SK-N-SH (cell line): ENCODE measurements at regions not wholly inside any gene's neighbourhood (a gene's known extent, or its start where the extent isn't known, plus 50 kb on each side); places are given as distances from the start of the nearest gene placed in this dataset.

Source experiments
- CTCF ChIP-seq: fragments of 200-600 bp; sonication (generic); IDR thresholded peaks from 2 replicates; pipeline ENCODE4 v1.6.1; 2017; ENCODE audit warnings: antibody characterized with exemption, mild to moderate bottlenecking, moderate library complexity
- EP300 ChIP-seq, 2 experiments: IDR thresholded peaks; 2 replicates each; pipeline versions ENCODE4 v1.4.0 to v1.6.1; 2012; ENCODE audit warnings: borderline replicate concordance in 1 of 2, low read depth in 1 of 2, low read length in 1 of 2
- EZH2phosphoT487 ChIP-seq: fragments of 200-600 bp; sonication (generic); IDR thresholded peaks from 2 replicates; pipeline ENCODE4 v1.6.1; 2017; ENCODE audit warnings: low read depth, mixed run types, mild to moderate bottlenecking, antibody characterized with exemption, moderate library complexity, borderline replicate concordance
- MXI1 ChIP-seq: IDR thresholded peaks from 2 replicates; pipeline ENCODE4 v1.6.1; 2012; ENCODE audit warnings: mild to moderate bottlenecking, low read depth, low read length, improper control_type of control experiment
- POLR2AphosphoS5 ChIP-seq: IDR thresholded peaks from 2 replicates; pipeline ENCODE4 v1.6.1; 2012; ENCODE audit warnings: low read depth, low read length
- RCOR1 ChIP-seq: fragments of 150-350 bp; IDR thresholded peaks from 2 replicates; pipeline ENCODE4 v1.6.1; 2017; ENCODE audit warnings: antibody characterized with exemption, low read length
- REST ChIP-seq: IDR thresholded peaks from 2 replicates; pipeline ENCODE4 v1.6.1; 2012; ENCODE audit warnings: mild to moderate bottlenecking, low read depth, low read length, moderate library complexity
- RXRA ChIP-seq: IDR thresholded peaks from 2 replicates; pipeline ENCODE4 v1.4.0; 2012; ENCODE audit warnings: low read depth, mild to moderate bottlenecking, borderline replicate concordance
- SIN3A ChIP-seq: IDR thresholded peaks from 2 replicates; pipeline ENCODE4 v1.6.1; 2012; ENCODE audit warnings: low read depth, mild to moderate bottlenecking, low read length, moderate library complexity, borderline replicate concordance
- TCF12 ChIP-seq: IDR thresholded peaks from 2 replicates; pipeline ENCODE4 v1.4.0; 2012
- TEAD4 ChIP-seq: IDR thresholded peaks from 2 replicates; pipeline ENCODE4 v1.4.0; 2012; ENCODE audit warnings: mild to moderate bottlenecking, borderline replicate concordance; ENCODE audit not compliant: insufficient read depth

GRCh38 chr21:34217263-34217662, 143.9 kb downstream of the MRPS6 start:
- no peak for TF ChIP-seq POLR2AphosphoS5
- TF ChIP-seq CTCF, result no peak
- no peak for TF ChIP-seq EZH2phosphoT487
- no peak for TF ChIP-seq TCF12
- no peak for TF ChIP-seq RCOR1
- TF ChIP-seq MXI1, result no peak
- no peak for TF ChIP-seq TEAD4
- no peak for TF ChIP-seq EP300 (IDR thresholded peaks at IDR 0.05; ENCODE audit: borderline replicate concordance in 1 of 2, low read depth in 1 of 2, low read length in 1 of 2)
- no peak for TF ChIP-seq SIN3A
- no peak for TF ChIP-seq RXRA
- TF ChIP-seq REST, result no peak
